Activated T-helper 1 cell treated with Interleukin-2 at 50 U/mL for 16 hours (primary cell): ENCODE measurements at regions not wholly inside any gene's neighbourhood (a gene's known extent, or its start where the extent isn't known, plus 50 kb on each side); places are given as distances from the start of the nearest gene placed in this dataset.

ENCODE experiments used
- DNase-seq: peaks from one replicate; pipeline ENCODE4 v3.0.0-alpha.2; 2020; ENCODE audit warnings: low read depth

- DNase-seq: no peak
Observed at GRCh38 chr12:127539226-127539858, 727.6 kb upstream of the TMEM132C start.

GRCh38 chr12:127542391-127542790 lies 724.6 kb upstream of the TMEM132C start:
- no peak for DNase-seq

- DNase-seq: no peak
Observed at GRCh38 chr12:127542931-127543330, 724.0 kb upstream of the TMEM132C start.

GRCh38 chr12:127546721-127547505 lies 720.1 kb upstream of the TMEM132C start:
- no peak for DNase-seq

GRCh38 chr12:127548123-127548553 lies 718.8 kb upstream of the TMEM132C start:
- DNase-seq: no peak

- no peak for DNase-seq
Observed at GRCh38 chr12:127550271-127550670, 716.7 kb upstream of the TMEM132C start.

GRCh38 chr12:127552838-127553237 lies 714.1 kb upstream of the TMEM132C start:
- DNase-seq: no peak

GRCh38 chr12:127555071-127555470 lies 711.9 kb upstream of the TMEM132C start:
- no peak for DNase-seq

- no peak for DNase-seq
Observed at GRCh38 chr12:127556231-127556886, 710.6 kb upstream of the TMEM132C start.

GRCh38 chr12:127558361-127558760 lies 708.6 kb upstream of the TMEM132C start:
- no peak for DNase-seq

- no peak for DNase-seq
Observed at GRCh38 chr12:127559349-127560040, 707.5 kb upstream of the TMEM132C start.

GRCh38 chr12:127560041-127560478 lies 706.9 kb upstream of the TMEM132C start:
- DNase-seq: no peak

- DNase-seq: no peak
Observed at GRCh38 chr12:127562816-127563215, 704.2 kb upstream of the TMEM132C start.

GRCh38 chr12:127565241-127565640 lies 701.7 kb upstream of the TMEM132C start:
- no peak for DNase-seq

GRCh38 chr12:127567531-127567930 lies 699.4 kb upstream of the TMEM132C start:
- no peak for DNase-seq

GRCh38 chr12:127570387-127570786 lies 696.6 kb upstream of the TMEM132C start:
- no peak for DNase-seq

- DNase-seq: no peak
Observed at GRCh38 chr12:127570793-127571360, 696.1 kb upstream of the TMEM132C start.

- DNase-seq: no peak
Observed at GRCh38 chr12:127571578-127571977, 695.4 kb upstream of the TMEM132C start.

- DNase-seq: no peak
Observed at GRCh38 chr12:127579446-127579845, 687.5 kb upstream of the TMEM132C start.

GRCh38 chr12:127582074-127582473 lies 684.9 kb upstream of the TMEM132C start:
- DNase-seq: no peak

- no peak for DNase-seq
Observed at GRCh38 chr12:127583041-127583440, 683.9 kb upstream of the TMEM132C start.

- no peak for DNase-seq
Observed at GRCh38 chr12:127588249-127588648, 678.7 kb upstream of the TMEM132C start.
